AG10803 (cell line): ENCODE measurements at regions not wholly inside any gene's neighbourhood (a gene's known extent, or its start where the extent isn't known, plus 50 kb on each side); places are given as distances from the start of the nearest gene placed in this dataset.

Experiments used
- DNase-seq: peaks from one replicate; pipeline ENCODE4 v3.0.0; 2010; ENCODE audit warnings: low read depth
- H3K4me3 ChIP-seq: 2 replicates; pipeline ENCODE4 v1.5.1; 2011; ENCODE audit warnings: mild to moderate bottlenecking, low read length, control low read depth
- TF ChIP-seq, protein P1 (sequence below): conservative IDR thresholded peaks from 2 replicates; pipeline ENCODE4 v1.5.1; 2011; ENCODE audit warnings: mild to moderate bottlenecking, low read length, control low read depth, inconsistent platforms

DNA sequence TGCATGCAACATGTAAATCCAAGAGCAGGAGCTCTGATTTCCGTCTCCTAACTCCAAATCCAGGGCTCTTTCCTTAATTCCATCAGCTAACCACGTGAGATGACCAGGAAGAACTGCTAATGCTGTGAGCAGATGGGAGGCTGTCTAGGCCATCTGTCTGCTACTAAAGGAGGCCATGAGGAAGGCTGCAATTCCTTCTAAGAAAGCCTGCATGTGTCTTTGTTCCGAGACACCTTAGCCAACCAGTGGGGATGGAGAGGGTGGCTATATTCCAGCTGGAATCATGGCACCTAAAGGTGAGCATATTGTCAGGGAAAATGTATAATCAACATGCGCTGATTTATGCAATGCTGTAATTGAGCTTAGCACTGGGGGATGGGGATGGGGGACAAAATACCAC lies 267.2 kb upstream of the CDH5 start:
- no peak for DNase-seq
- TF ChIP-seq, protein P1, sequence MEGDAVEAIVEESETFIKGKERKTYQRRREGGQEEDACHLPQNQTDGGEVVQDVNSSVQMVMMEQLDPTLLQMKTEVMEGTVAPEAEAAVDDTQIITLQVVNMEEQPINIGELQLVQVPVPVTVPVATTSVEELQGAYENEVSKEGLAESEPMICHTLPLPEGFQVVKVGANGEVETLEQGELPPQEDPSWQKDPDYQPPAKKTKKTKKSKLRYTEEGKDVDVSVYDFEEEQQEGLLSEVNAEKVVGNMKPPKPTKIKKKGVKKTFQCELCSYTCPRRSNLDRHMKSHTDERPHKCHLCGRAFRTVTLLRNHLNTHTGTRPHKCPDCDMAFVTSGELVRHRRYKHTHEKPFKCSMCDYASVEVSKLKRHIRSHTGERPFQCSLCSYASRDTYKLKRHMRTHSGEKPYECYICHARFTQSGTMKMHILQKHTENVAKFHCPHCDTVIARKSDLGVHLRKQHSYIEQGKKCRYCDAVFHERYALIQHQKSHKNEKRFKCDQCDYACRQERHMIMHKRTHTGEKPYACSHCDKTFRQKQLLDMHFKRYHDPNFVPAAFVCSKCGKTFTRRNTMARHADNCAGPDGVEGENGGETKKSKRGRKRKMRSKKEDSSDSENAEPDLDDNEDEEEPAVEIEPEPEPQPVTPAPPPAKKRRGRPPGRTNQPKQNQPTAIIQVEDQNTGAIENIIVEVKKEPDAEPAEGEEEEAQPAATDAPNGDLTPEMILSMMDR, result no peak
- H3K4me3 ChIP-seq, result no peak overlapping the region

DNA sequence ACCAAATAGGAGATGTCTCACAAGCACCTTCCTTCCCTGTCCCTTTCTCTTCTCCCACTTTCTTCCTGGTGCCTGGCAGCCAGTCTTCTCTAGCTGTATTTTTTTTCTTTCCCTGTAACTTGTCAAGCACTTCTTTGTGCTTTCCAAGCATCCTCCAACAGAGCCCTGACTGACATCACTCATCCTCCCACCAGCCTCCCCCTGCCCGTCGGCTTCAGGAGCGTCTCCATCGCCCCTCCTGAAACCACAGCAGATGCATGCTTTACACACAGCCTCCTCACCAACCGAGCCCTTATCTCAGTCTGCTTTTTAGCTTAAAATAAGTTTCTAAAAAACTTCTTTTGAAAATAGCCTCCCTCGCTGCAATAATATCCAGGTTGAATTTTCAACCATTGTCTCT lies 268.7 kb upstream of the CDH5 start:
- no peak overlapping the region for H3K4me3 ChIP-seq
- TF ChIP-seq, protein P1, result no peak
- DNase-seq, result no peak

DNA sequence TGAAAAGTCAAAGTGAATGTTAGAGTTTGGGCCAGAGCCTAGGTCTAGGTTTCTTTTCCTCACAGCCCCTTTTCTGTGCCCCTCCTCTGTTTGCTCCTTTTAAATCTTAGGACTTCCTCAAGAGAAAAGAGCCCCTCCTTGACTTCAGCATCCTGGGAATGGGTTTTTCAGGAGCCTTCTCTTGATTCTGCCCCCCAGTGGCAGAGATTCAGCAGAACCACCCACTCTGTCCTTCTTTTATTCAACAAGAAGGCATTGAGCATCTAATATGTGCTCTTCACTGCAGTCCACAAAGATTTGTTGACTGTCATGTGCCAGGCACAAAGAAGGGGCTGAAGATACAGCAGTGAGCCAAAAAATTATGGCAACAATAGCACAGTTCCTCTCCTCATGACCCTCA lies 270.8 kb upstream of the CDH5 start:
- no peak overlapping the region for H3K4me3 ChIP-seq
- no peak for DNase-seq
- TF ChIP-seq, protein P1, result no peak; the same call in 1 of the 2 replicates

DNA sequence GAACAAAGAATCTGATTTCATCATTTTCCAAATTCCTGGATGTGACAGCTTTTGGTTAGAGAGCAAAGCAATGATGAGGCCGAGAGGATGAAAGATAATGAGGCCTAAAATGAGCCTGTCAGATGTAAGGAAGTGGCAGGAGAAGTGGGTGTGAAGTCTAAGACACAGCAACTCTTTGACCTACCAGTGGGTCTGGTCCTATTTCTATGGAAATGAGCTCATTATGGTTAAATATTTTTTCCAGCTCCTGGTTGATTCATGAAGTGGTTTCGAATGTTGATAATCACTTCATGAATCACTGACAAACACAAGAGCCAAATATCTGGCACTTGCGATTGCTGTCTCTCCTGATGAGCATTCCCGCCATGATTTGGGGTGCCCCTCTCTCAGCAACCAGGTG lies 273.3 kb upstream of the CDH5 start:
- DNase-seq, result peak; percentile 53
- H3K4me3 ChIP-seq, result no peak overlapping the region
- TF ChIP-seq, protein P1, result no peak

DNA sequence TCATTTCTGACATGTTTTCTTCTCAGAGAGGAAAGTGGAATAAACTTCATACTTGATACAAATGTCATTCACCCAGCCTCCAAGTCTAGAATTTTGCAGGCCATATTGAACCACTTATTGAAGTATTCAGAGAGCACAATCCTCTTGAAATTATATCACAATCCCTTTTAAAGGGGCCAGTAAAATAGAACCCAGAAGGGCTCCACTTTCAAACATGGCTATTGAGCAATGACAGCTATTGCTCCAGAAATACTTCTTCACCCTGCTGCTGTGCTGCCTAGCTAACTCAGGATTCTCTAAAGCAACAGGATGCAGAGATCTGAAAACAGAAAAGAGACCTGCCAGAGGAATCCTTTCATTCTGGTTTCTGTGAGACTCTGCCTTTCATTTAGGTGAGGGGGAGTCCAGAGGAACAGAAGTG lies 275.0 kb upstream of the CDH5 start:
- DNase-seq, result peak; percentile 90
- TF ChIP-seq, protein P1, result no peak
- peak overlapping the region; percentile 22; the same call in 1 of the 2 replicates for H3K4me3 ChIP-seq

DNA sequence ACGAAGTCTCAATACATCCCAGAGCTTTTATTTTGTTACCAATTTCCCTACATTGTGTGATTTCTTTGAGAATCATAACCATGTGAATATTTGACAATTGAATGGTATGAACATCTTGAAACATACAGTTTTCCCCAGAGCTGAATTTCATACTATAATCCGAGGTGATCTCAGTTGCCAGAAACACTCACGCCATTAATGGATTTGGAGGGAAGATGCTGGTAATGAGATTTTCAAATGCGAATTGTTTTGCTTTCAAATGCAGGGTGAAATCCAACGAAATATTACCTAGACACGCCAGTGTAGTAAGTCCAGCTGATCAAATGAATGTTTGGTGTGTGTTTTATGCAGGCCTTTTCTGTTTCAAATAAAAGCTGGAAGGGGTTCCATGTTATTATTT lies 277.8 kb upstream of the CDH5 start:
- TF ChIP-seq, protein P1, result no peak
- H3K4me3 ChIP-seq, result no peak overlapping the region
- no peak for DNase-seq

DNA sequence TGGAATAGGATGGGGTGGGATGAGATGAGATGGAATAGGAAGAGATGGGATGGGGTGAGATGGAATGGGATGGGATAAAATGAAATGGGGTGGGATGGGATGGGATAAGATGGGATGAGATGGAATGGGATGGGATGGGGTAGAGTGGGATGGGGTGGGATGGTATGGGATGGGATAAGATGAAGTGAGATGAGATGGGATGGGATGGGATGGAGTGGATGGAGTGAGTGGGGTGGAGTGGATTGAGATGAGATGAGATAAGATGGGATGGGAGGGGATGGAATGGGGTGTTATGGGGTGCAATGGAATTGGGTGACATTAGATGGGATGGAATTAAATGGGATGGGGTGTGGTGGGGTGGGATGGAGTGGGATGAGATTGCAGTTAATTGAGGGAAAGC lies 279.2 kb upstream of the CDH5 start:
- no peak for DNase-seq
- TF ChIP-seq, protein P1, result no peak
- H3K4me3 ChIP-seq, result no peak overlapping the region
